Ovary (tissue), 3 donors: ENCODE measurements at regions not wholly inside any gene's neighbourhood (a gene's known extent, or its start where the extent isn't known, plus 50 kb on each side); places are given as distances from the start of the nearest gene placed in this dataset.

Source experiments
- POLR2A ChIP-seq: fragments of 450-650 bp; IDR thresholded peaks from one replicate; pipeline ENCODE4 v1.6.1; 2017; ENCODE audit warnings: antibody characterized with exemption, mild to moderate bottlenecking, moderate library complexity
- TF ChIP-seq, protein P1 (sequence below), 3 donors: fragments of 450-650 bp in 2 of 3; fragments of 200-600 bp in 1 of 3; IDR thresholded peaks; one replicate each; pipeline versions ENCODE4 v1.5.1 to v1.8.0; 2016 to 2022; ENCODE audit warnings: antibody characterized with exemption in 3 of 3, mild to moderate bottlenecking in 1 of 3
- donor health status: DM: no; HTN: no; CAD: no.

GRCh38 chr15:31472636-31473384 is 146.2 kb downstream of the KLF13 start:
- TF ChIP-seq, protein P1, sequence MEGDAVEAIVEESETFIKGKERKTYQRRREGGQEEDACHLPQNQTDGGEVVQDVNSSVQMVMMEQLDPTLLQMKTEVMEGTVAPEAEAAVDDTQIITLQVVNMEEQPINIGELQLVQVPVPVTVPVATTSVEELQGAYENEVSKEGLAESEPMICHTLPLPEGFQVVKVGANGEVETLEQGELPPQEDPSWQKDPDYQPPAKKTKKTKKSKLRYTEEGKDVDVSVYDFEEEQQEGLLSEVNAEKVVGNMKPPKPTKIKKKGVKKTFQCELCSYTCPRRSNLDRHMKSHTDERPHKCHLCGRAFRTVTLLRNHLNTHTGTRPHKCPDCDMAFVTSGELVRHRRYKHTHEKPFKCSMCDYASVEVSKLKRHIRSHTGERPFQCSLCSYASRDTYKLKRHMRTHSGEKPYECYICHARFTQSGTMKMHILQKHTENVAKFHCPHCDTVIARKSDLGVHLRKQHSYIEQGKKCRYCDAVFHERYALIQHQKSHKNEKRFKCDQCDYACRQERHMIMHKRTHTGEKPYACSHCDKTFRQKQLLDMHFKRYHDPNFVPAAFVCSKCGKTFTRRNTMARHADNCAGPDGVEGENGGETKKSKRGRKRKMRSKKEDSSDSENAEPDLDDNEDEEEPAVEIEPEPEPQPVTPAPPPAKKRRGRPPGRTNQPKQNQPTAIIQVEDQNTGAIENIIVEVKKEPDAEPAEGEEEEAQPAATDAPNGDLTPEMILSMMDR (IDR thresholded peaks at IDR 0.05) = no peak
- TF ChIP-seq POLR2A = no peak
